ENCODE measurements at regions not wholly inside any gene's neighbourhood (a gene's known extent, or its start where the extent isn't known, plus 50 kb on each side); places are given as distances from the start of the nearest gene placed in this dataset.
"Not testable (repeated sequence)": the region's sequence is repeated elsewhere in the genome, so short reads cannot be mapped to it uniquely, and the experiment has no call there.

GRCh38 chr4:130922955-130923354 lies 1827.0 kb downstream of the C4orf33 start:
- no peak for DNase-seq

- no peak for DNase-seq
Observed at GRCh38 chr4:130955520-130955919, 1859.6 kb downstream of the C4orf33 start.

GRCh38 chr4:130985371-130985770 lies 1889.4 kb downstream of the C4orf33 start:
- no peak for DNase-seq

- DNase-seq: no peak
Observed at GRCh38 chr4:130995988-130996387, 1900.0 kb downstream of the C4orf33 start.

- no peak for DNase-seq
Observed at GRCh38 chr4:131001371-131001770, 1905.4 kb downstream of the C4orf33 start.

GRCh38 chr4:131002132-131002531 lies 1906.2 kb downstream of the C4orf33 start:
- no peak for DNase-seq

- no peak for DNase-seq
Observed at GRCh38 chr4:131006388-131006787, 1910.4 kb downstream of the C4orf33 start.

- not testable (repeated sequence) for DNase-seq
Observed at GRCh38 chr4:131011961-131012360, 1916.0 kb downstream of the C4orf33 start.

- DNase-seq: no peak
Observed at GRCh38 chr4:131013226-131013625, 1917.3 kb downstream of the C4orf33 start.

GRCh38 chr4:131026771-131027170 lies 1930.8 kb downstream of the C4orf33 start:
- no peak for DNase-seq

GRCh38 chr4:131044368-131044767 lies 1948.4 kb downstream of the C4orf33 start:
- DNase-seq: no peak

- no peak for DNase-seq
Observed at GRCh38 chr4:131046821-131047220, 1950.9 kb downstream of the C4orf33 start.

- no peak for DNase-seq
Observed at GRCh38 chr4:131052646-131053045, 1956.7 kb downstream of the C4orf33 start.

- DNase-seq: no peak
Observed at GRCh38 chr4:131054489-131055019, 1958.6 kb downstream of the C4orf33 start.

GRCh38 chr4:131061734-131062133 lies 1965.8 kb downstream of the C4orf33 start:
- DNase-seq: no peak

- DNase-seq: no peak
Observed at GRCh38 chr4:131063878-131064277, 1967.9 kb downstream of the C4orf33 start.

GRCh38 chr4:131081069-131081468 lies 1985.1 kb downstream of the C4orf33 start:
- DNase-seq: no peak

- DNase-seq: no peak
Observed at GRCh38 chr4:131084997-131085396, 1989.0 kb downstream of the C4orf33 start.

- DNase-seq: no peak
Observed at GRCh38 chr4:131091896-131092295, 1995.9 kb downstream of the C4orf33 start.

- no peak for DNase-seq
Observed at GRCh38 chr4:131093303-131093702, 1997.4 kb downstream of the C4orf33 start.

GRCh38 chr4:131098976-131099375 lies 2003.0 kb downstream of the C4orf33 start:
- no peak for DNase-seq

GRCh38 chr4:131113273-131113672 lies 2017.3 kb downstream of the C4orf33 start:
- no peak for DNase-seq

- no peak for DNase-seq
Observed at GRCh38 chr4:131113704-131114103, 2017.8 kb downstream of the C4orf33 start.

GRCh38 chr4:131119661-131120060 lies 2023.7 kb downstream of the C4orf33 start:
- DNase-seq: no peak

- DNase-seq: no peak
Observed at GRCh38 chr4:131137196-131137595, 2011.9 kb upstream of the PCDH10 start.

GRCh38 chr4:131159261-131159660 lies 1989.8 kb upstream of the PCDH10 start:
- no peak for DNase-seq
